Activated T-cell treated with anti-CD3 and anti-CD28 coated beads for 4 hours (primary cell): ENCODE measurements at regions not wholly inside any gene's neighbourhood (a gene's known extent, or its start where the extent isn't known, plus 50 kb on each side); places are given as distances from the start of the nearest gene placed in this dataset.

ENCODE experiments used
- DNase-seq: peaks from one replicate; pipeline ENCODE4 v3.0.0-alpha.2; 2020

GRCh38 chr2:195493416-195493815, 163.6 kb upstream of the SLC39A10 start:
- no peak for DNase-seq

DNA sequence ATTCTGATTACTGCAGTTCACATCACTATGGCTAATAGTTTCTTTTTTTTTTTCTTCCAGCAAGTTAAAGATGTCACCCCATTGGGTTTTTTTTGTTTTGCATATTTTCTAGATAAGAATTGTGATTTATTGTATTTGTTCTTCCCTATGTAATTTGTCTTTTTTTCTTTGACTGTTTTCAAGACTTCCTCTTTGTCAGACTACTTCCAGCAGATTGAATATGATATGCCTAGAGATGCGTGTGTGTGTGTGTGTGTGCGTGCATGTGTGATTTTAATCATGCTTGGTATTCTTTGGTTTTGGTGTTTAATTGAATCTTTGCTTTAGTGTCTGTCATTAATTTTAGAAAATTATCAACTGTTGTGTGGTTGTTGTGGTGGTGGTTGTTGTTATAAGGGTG, 166.7 kb upstream of the SLC39A10 start:
- no peak for DNase-seq

- no peak for DNase-seq
Observed at GRCh38 chr2:195489101-195489500, 167.9 kb upstream of the SLC39A10 start.

DNA sequence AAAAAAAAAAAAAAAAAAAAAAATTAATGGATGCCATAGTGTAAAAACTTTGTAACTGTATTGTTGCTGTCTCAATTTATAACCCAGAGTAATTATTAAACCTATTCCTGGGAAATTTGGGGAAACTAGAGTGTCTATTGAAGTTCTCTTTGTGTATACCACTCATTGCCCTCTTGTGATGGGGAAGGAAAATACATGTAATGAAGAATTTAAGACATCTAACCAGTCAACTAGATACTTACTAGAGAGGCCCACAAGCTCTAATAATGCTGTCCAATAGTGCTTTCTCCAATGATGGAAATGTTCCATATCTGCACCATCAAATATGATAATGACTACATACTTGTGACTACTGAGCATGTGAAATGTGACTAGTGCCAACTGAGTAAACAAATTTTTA, 168.5 kb upstream of the SLC39A10 start:
- DNase-seq, result no peak

- no peak for DNase-seq
Observed at GRCh38 chr2:195486987-195487644, 169.9 kb upstream of the SLC39A10 start.

GRCh38 chr2:195486520-195486919, 170.5 kb upstream of the SLC39A10 start:
- no peak for DNase-seq

- no peak for DNase-seq
Observed at GRCh38 chr2:195482010-195482409, 175.0 kb upstream of the SLC39A10 start.

DNA sequence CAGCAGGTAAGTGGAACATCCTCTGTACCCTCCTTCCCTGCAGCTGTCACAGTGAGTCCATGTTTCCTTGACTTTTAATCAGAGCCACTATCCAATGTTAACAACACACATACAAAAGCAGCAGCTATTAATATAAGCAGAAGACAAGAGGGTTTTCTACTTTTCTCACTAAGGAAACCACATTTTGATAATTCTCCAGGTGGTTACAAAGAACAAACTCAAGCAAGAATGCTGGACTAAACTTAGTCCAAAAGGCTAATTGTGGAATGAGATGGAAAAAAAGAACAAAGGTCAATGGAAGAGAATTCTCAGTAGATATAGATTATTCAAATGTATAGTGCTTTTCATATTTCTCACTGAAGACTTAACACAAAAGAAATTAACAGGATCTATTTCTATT, 176.9 kb upstream of the SLC39A10 start:
- DNase-seq, result no peak

DNA sequence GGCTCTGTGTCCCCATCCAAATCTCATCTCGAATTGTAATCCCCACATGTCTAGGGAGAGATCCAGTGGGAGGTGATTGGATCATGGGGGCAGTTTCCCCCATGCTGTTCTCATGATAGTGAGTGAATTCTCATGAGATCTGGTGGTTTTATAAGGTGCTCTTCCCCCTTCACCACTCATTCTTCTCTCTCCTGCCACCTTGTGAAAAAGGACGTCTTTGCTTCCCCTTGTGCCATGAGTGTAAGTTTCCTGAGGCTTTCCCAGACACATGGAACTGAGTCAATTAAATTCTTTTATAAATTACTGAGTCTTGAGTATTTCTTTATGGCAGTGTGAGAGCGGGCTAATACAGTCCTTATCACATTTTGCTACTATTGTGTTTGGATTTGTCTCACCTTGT, 177.6 kb upstream of the SLC39A10 start:
- no peak for DNase-seq

- DNase-seq, result no peak
Observed at GRCh38 chr2:195477996-195478382, 179.0 kb upstream of the SLC39A10 start.

GRCh38 chr2:195477248-195477995, 179.6 kb upstream of the SLC39A10 start:
- DNase-seq, result no peak

GRCh38 chr2:195475336-195475735, 181.7 kb upstream of the SLC39A10 start:
- DNase-seq, result no peak

- DNase-seq, result no peak
Observed at GRCh38 chr2:195473862-195474261, 183.2 kb upstream of the SLC39A10 start.

DNA sequence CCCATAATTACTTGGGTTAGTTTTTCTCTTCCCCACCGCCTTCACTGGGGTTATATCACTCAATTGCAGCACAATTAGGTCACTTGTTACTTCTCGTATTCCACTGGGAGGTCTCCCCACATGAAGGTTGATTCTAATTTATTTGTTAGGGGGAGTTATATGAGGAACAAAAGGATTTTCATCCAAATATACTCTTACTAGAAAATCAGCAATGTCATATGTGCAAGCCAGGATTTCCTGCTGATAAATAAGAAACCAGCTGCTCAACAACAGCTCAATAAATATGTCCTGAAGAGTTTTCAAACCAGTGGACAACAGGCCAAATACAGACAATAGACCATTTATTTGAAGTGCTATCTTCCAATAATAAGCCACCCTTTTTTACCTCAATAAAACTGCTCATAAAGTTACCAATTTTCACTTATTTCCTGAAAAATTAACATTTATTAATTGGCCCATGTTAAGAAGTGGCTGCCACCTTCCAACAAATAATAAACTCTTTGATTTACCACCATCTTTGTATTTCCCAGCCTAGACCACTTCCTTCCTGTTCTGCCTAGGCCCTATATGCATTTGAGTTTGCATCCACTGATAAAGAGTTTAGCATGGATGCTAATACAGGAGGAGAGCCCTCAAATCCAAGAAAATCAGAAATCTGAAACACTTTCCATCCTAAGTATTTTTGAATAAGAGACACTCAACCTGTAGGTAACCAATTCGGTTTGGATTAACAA, 184.4 kb upstream of the SLC39A10 start:
- no peak for DNase-seq

DNA sequence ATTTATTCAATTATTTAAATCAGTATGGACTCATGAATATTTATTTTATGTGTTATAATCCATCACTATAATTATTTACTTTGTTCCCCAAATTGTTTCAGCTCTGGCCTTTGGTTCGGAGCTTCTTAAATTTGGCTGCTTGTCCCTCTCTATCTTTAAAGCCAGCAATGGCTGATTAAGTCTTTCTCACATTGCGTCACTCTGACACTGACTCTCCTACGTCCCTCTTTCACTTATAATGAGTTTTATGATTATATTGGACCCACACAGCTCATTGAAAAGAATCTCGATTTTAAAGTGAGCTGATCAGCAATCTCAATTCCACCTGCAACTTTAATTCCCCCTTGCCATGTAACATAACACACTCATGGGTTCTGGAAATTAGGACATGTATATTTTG, 185.2 kb upstream of the SLC39A10 start:
- no peak for DNase-seq

DNA sequence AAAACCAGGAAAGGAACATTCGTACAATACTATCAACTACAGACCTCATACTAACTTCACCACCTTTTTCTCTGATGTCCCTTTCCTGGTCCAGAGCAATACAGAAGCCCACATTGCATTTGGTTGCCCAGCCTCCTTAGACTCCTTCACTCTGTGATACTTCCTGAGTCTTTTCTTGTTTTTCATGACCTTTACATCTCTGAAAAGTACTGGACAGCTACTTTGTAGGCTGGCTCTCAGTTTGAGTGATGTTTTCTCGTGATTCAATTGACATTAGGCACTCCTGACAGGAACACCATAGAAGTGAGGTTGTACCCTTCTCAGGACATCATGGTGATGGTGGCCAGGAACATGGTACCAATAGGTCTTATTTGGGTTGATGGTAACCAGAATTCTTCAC, 185.9 kb upstream of the SLC39A10 start:
- DNase-seq, result no peak

DNA sequence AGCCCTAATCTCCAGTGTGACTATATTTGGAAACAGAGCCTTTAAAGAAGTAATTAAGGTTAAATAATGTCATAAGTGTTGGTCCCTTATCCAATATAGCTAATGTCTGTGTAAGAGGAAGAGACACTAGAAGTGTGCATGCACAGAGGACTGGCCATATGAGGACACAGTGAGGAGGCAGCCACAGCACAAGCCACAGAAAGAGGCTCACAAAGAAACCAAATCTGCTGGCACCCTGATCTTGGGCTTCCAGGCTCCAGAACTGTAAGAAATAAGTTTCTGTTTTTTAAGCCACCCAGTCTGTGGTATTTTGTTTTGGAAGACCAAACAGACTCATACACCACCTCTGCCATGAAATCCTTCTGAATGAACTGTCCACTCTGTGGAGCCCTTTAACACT, 186.4 kb upstream of the SLC39A10 start:
- DNase-seq, result no peak

- DNase-seq, result no peak
Observed at GRCh38 chr2:195468771-195469170, 188.3 kb upstream of the SLC39A10 start.

GRCh38 chr2:195466427-195466826, 190.6 kb upstream of the SLC39A10 start:
- DNase-seq, result no peak

DNA sequence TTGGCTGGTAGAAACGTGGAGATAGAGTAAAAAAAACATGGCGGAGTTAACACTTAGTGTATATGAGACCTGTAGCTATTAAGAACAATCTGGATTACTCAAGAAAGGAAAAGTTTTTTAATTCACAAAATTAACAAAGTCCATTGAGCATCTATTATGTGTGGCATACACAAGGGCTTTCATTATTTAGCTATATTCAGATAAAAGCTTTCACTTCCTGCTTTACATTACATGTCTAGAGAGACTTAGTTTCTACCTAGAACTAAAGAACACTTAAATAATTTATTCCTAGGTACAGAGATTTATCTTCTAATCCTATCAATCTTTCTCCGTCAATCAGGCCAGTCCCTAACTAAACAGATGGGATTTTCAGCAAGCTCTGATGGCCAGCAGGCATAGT, 196.0 kb upstream of the SLC39A10 start:
- DNase-seq, result no peak

- DNase-seq, result no peak
Observed at GRCh38 chr2:195458936-195459335, 198.1 kb upstream of the SLC39A10 start.

DNA sequence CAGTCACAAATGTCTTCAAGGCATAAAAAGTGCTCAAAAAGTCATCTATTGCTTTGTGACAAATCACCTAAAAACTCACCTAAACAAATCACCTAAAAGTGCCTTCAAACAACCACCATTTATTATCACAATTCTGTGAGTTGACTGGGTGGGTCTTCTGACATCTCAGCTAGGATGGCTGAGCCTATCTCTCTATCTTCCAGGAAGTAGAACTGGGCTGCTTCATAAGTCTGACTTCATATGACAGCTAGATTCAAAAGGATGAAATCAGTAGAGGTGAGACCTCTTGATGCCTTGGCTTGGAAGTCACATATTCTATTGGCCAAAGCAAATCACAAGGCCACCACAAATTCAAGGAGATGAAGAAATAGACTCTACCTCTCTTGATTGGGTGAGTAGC, 199.2 kb upstream of the SLC39A10 start:
- no peak for DNase-seq

DNA sequence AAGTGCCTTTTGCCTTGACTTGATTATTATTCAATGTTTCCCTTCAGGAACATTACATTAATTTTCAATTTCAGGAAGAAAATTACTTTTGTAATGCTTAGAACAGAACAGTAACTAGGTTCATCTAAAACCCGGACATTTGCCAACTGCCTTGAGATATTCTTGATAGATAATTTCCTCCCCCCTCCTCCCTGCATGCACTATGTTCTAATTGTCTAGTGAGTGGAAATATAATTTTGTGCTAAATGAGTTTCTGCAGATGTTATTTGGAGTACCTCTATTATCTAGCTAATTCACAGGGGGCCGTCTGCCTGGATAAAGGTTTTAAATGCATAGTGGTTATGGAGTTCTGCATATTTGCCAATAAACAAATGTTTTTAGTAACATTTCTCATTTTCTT, 200.3 kb upstream of the SLC39A10 start:
- DNase-seq, result no peak

DNA sequence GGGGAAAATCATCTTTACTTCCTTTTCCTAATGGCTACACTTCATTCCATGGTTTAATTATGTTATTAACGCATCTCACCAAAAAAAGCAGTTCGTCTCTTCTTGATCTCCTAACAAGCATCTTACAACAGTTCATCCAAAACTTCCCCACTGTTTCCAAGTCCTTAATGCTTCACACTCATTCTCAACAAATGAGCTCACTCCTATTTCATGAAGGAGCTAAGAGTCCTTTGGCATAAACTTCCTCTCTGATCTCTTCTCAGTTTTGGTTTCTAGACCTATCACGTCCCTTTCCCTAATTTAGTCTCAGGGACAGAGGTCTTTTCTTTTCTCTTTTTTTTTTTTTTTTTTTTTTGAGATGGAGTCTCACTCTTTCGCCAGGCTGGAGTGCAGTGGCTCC, 205.9 kb upstream of the SLC39A10 start:
- DNase-seq, result no peak
